Stimulated activated naive B cell treated with anti-CD40 and anti-IgM and Interleukin-4, amounts not matched to agents 10 μg/mL and 1 μg/mL and 100 μg/mL, for 72 hours (primary cell): ENCODE measurements at regions not wholly inside any gene's neighbourhood (a gene's known extent, or its start where the extent isn't known, plus 50 kb on each side); places are given as distances from the start of the nearest gene placed in this dataset.
A peak's percentile ranks its signal among the peaks of the same experiment; 100 is the strongest.
"Not testable (repeated sequence)": the region's sequence is repeated elsewhere in the genome, so short reads cannot be mapped to it uniquely, and the experiment has no call there.

Source experiments
- ATAC-seq, 2 donors: fragments of 150-1000 bp; cut with Tn5 transposase; replicated peaks; 2 replicates each; pipeline ENCODE4 v1.10.0; 2021; ENCODE audit warnings: moderate library complexity in 1 of 2
- DNase-seq: peaks from one replicate; pipeline ENCODE4 v3.0.0; 2021
- H3K27ac Mint-ChIP-seq: one replicate; pipeline ENCODE4 v1.8.0; 2022; ENCODE audit warnings: mild to moderate bottlenecking, mixed read lengths
- H3K27me3 Mint-ChIP-seq, 2 donors: one replicate each; pipeline ENCODE4 v1.8.0; 2022; ENCODE audit warnings: mixed read lengths in 2 of 2
- H3K36me3 Mint-ChIP-seq, 2 donors: one replicate each; pipeline ENCODE4 v1.8.0; 2022; ENCODE audit warnings: mixed read lengths in 2 of 2, mild to moderate bottlenecking in 1 of 2
- H3K4me1 Mint-ChIP-seq, 2 donors: one replicate each; pipeline ENCODE4 v1.8.0; 2022; ENCODE audit warnings: mixed read lengths in 2 of 2, mild to moderate bottlenecking in 1 of 2
- H3K4me3 Mint-ChIP-seq, 2 donors: one replicate each; pipeline ENCODE4 v1.8.0; 2022; ENCODE audit warnings: mild to moderate bottlenecking in 2 of 2, mixed read lengths in 2 of 2, moderate library complexity in 1 of 2
- H3K9me3 Mint-ChIP-seq, 2 donors: one replicate each; pipeline ENCODE4 v1.8.0; 2022; ENCODE audit warnings: mixed read lengths in 2 of 2, mild to moderate bottlenecking in 1 of 2

GRCh38 chr2:75408771-75409170, 152.0 kb downstream of the EVA1A start:
- no peak overlapping the region for H3K4me3 Mint-ChIP-seq
- peaks cover 9 to 18% of the 10 kb centered on the region in 2 donors for H3K9me3 Mint-ChIP-seq
- H3K4me1 Mint-ChIP-seq, result peaks cover 1 to 4% of the 10 kb centered on the region in 2 donors
- H3K27ac Mint-ChIP-seq, result no peak overlapping the region
- peaks cover 7 to 24% of the 10 kb centered on the region in 2 donors for H3K27me3 Mint-ChIP-seq
- ATAC-seq, result no peak
- peaks cover 6 to 10% of the 10 kb centered on the region in 2 donors for H3K36me3 Mint-ChIP-seq
- no peak for DNase-seq

DNA sequence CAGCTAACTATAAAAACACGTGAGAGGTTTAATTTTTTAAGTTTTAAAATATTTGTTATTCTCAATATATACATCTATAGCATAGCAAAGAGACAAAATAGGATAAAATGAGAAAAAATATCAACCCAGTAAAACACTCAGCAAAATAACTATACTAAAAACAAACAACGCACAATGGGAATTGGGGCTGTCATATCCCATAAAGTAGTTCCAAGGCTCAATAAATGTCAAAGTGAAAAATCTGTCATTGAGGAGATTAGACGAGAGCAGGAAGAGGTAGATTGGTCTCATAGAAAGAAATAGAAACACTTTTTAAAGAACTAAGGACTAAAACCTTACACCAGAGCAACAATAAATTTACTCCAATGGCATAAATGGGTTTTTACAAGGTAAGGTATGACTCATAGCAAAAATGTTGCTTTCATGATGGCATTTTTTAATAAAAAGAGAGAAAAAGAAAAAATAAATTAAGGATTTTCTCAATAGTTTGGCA, 153.7 kb downstream of the EVA1A start:
- Mint-ChIP-seq H3K27me3 (peaks cover 9 to 31% of the 10 kb centered on the region in 2 donors), H3K27ac (no peak overlapping the region), H3K4me1 (peaks cover 0 to 8% of the 10 kb centered on the region in 2 donors), H3K36me3 (peaks cover 6 to 10% of the 10 kb centered on the region in 2 donors), H3K9me3 (peaks cover 9 to 18% of the 10 kb centered on the region in 2 donors), H3K4me3 (no peak overlapping the region)
- no peak for DNase-seq
- ATAC-seq, result no peak

DNA sequence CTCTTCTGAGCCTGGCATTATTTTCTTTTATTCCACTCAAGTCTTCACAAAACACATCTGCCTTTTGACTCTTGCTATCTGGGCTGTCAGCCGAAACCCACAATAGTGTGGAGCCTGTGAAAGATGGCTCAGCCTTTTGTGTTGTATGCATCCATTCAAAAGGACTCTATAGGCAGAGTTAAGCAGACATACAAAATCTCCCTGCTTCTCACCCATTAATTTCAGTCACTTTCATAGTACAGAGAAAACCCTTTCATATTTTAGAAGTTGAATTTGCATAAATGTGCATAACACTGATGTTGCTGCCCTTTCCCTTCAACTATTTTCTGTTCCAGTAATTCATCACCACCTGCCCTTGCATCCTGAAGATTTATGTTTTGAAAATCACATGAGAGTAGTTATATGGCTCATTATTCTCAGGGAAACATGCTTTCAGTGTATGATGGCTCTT, 154.6 kb downstream of the EVA1A start:
- peaks cover 9 to 31% of the 10 kb centered on the region in 2 donors for H3K27me3 Mint-ChIP-seq
- no peak overlapping the region for H3K4me3 Mint-ChIP-seq
- peaks cover 7 to 12% of the 10 kb centered on the region in 2 donors for H3K9me3 Mint-ChIP-seq
- H3K4me1 Mint-ChIP-seq, result peaks cover 0 to 8% of the 10 kb centered on the region in 2 donors
- peaks cover 6 to 10% of the 10 kb centered on the region in 2 donors for H3K36me3 Mint-ChIP-seq
- ATAC-seq (no peak), DNase-seq (no peak)
- no peak overlapping the region for H3K27ac Mint-ChIP-seq

DNA sequence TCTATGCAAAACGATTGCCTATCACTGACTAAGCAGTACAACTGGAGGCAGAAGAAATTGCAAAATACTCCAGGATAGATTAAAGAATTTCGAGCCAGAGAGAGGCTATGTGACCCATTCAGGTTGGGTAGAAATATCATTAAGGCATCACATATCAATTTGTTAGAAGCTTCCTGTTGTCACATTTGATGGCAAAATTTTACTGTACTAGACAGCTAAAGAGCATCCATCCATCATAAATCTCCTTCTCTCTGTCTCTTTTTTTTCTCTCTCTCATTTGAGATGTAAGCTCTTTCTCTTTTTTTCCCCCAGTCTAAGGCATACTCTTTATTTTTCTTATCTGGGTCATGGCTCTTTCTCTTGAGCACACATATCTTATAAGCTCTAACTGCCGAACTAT, 155.7 kb downstream of the EVA1A start:
- no peak overlapping the region for H3K4me3 Mint-ChIP-seq
- peaks cover 9 to 24% of the 10 kb centered on the region in 2 donors for H3K27me3 Mint-ChIP-seq
- ATAC-seq, result no peak
- H3K27ac Mint-ChIP-seq, result no peak overlapping the region
- peaks cover 2 to 3% of the 10 kb centered on the region in 2 donors for H3K36me3 Mint-ChIP-seq
- DNase-seq, result no peak
- H3K9me3 Mint-ChIP-seq, result peaks cover 2 to 4% of the 10 kb centered on the region in 2 donors
- peaks cover 0 to 8% of the 10 kb centered on the region in 2 donors for H3K4me1 Mint-ChIP-seq

GRCh38 chr2:75403991-75404428, 156.7 kb downstream of the EVA1A start:
- H3K27ac Mint-ChIP-seq, result no peak overlapping the region
- peak; percentile 82 to 90 for ATAC-seq
- H3K27me3 Mint-ChIP-seq, result peaks cover 9 to 17% of the 10 kb centered on the region in 2 donors
- H3K4me3 Mint-ChIP-seq, result no peak overlapping the region
- H3K9me3 Mint-ChIP-seq, result no peaks in the 10 kb centered on the region
- H3K4me1 Mint-ChIP-seq, result peaks cover 0 to 8% of the 10 kb centered on the region in 2 donors
- no peak for DNase-seq
- no peaks in the 10 kb centered on the region for H3K36me3 Mint-ChIP-seq

- H3K36me3 Mint-ChIP-seq, result peaks cover 0 to 2% of the 10 kb centered on the region in 2 donors
- H3K27ac Mint-ChIP-seq, result no peak overlapping the region
- H3K27me3 Mint-ChIP-seq, result no peaks in the 10 kb centered on the region
- no peaks in the 10 kb centered on the region for H3K4me1 Mint-ChIP-seq
- peaks cover 0 to 1% of the 10 kb centered on the region in 2 donors for H3K9me3 Mint-ChIP-seq
- no peak overlapping the region for H3K4me3 Mint-ChIP-seq
- DNase-seq, result no peak
- ATAC-seq, result no peak
These were observed 164.4 kb downstream of the EVA1A start for GRCh38 chr2:75396314-75396713.

DNA sequence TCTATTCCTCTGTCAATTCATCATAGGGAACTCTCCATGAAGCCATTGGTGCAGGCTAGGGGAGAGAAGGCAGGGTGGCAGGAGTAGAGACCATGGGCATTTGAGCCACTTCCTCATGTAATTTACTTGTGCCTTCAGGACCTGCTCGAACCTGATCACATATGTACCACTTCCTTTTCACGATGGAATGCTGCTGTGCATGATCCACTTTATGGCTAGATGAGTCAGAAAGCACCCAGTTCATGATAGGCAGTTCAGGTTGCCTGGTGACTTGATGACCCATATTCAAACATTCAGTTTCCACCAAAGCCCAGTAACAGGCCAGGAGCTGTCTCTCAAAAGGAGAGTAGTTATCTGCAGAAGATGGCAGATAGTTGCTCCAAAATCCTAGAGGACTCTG, 166.0 kb downstream of the EVA1A start:
- not testable (repeated sequence) for H3K4me3 Mint-ChIP-seq, DNase-seq, H3K9me3 Mint-ChIP-seq, ATAC-seq, H3K27me3 Mint-ChIP-seq, H3K36me3 Mint-ChIP-seq, H3K27ac Mint-ChIP-seq
- H3K4me1 Mint-ChIP-seq, result peaks cover 4 to 14% of the 10 kb centered on the region in 2 donors

GRCh38 chr2:75390169-75390568, 170.6 kb downstream of the EVA1A start:
- DNase-seq (no peak), ATAC-seq (no peak)
- no peak overlapping the region for H3K4me3 Mint-ChIP-seq

GRCh38 chr2:75389271-75389670, 171.5 kb downstream of the EVA1A start:
- Mint-ChIP-seq H3K9me3 (peaks cover 0 to 3% of the 10 kb centered on the region in 2 donors), H3K4me1 (peaks cover 10 to 26% of the 10 kb centered on the region in 2 donors), H3K27me3 (peaks cover 0 to 4% of the 10 kb centered on the region in 2 donors), H3K4me3 (no peak overlapping the region), H3K27ac (no peak overlapping the region), H3K36me3 (no peaks in the 10 kb centered on the region)
- DNase-seq (peak; percentile 34), ATAC-seq (peak; percentile 100)

More at GRCh38 chr2:75390169-75390568, 170.6 kb downstream of the EVA1A start:
- Mint-ChIP-seq H3K4me1 (peaks cover 10 to 26% of the 10 kb centered on the region in 2 donors), H3K27me3 (peaks cover 0 to 4% of the 10 kb centered on the region in 2 donors), H3K36me3 (peaks cover 0 to 2% of the 10 kb centered on the region in 2 donors), H3K27ac (no peak overlapping the region), H3K9me3 (peaks cover 0 to 4% of the 10 kb centered on the region in 2 donors)

DNA sequence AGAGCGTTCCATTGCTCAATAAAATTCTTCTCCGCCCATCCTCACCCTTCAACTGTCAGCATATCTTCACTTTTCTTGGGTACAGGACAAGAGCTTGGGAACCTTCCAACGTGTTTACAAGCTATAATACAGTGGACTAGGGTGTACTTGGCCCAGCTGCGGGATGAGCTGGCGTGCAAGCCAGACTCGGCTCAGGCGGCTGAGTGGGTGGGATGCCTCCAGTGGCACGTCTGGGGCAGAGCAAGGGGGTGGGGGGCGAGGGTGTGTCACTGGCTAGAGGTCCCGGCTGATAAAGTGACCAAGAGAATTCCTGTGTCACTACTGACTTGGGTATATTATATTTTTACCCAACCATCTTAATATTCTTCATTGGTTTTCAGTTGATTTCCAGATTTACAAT, 179.7 kb downstream of the EVA1A start:
- ATAC-seq, result no peak
- Mint-ChIP-seq H3K9me3 (peaks cover 0 to 4% of the 10 kb centered on the region in 2 donors), H3K27me3 (peaks cover 0 to 4% of the 10 kb centered on the region in 2 donors), H3K4me3 (no peak overlapping the region), H3K4me1 (no peaks in the 10 kb centered on the region), H3K27ac (no peak overlapping the region), H3K36me3 (no peaks in the 10 kb centered on the region)
- no peak for DNase-seq

DNA sequence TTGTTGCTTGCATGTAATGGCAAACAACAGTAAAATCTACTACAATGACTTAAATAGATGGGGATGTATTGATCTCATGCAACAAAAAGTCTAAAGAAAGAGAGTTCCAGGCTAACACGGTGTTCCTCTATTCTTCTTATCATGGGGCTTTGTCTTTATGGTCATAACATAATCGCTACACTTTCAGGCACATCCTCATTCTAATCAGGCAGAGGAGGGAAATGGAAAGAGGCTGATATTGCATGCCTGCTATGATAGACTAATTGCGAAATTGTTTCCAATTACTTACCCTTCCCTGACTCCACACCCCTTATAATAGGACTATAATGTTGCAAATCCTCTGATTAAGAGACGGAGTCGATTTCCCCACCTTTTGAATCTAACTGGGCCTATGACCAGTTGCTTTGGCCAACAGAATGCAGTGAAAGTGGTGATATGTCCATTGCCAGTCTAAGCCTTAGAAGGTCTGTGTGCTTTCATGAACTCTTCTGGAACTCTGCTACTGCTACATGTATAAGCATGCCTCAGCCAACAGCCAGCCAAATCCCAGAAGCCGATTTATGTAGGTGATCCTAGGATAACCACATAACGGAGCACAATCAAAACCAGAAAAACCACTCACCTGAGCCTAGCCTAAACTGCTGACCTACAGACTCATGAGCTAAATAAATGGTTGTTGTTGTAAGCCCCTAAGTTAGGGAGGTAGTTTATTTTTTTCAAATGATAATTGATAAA, 180.3 kb upstream of the TACR1 start:
- Mint-ChIP-seq H3K4me3 (no peak overlapping the region), H3K27me3 (peaks cover 4 to 5% of the 10 kb centered on the region in 2 donors), H3K36me3 (no peaks in the 10 kb centered on the region), H3K4me1 (no peaks in the 10 kb centered on the region), H3K9me3 (peaks cover 0 to 4% of the 10 kb centered on the region in 2 donors), H3K27ac (no peak overlapping the region)
- ATAC-seq, result no peak
- no peak for DNase-seq

GRCh38 chr2:75375646-75376582, 176.6 kb upstream of the TACR1 start:
- Mint-ChIP-seq H3K27ac (no peak overlapping the region), H3K4me1 (no peaks in the 10 kb centered on the region), H3K27me3 (peaks cover 9 to 15% of the 10 kb centered on the region in 2 donors), H3K4me3 (no peak overlapping the region), H3K9me3 (peaks cover 14 to 15% of the 10 kb centered on the region in 2 donors), H3K36me3 (peaks cover 3 to 5% of the 10 kb centered on the region in 2 donors)
- DNase-seq (no peak), ATAC-seq (no peak)

GRCh38 chr2:75374414-75374957, 175.2 kb upstream of the TACR1 start:
- H3K27me3 Mint-ChIP-seq, result peaks cover 6 to 15% of the 10 kb centered on the region in 2 donors
- not testable (repeated sequence) for ATAC-seq, DNase-seq, H3K36me3 Mint-ChIP-seq, H3K4me1 Mint-ChIP-seq, H3K4me3 Mint-ChIP-seq, H3K27ac Mint-ChIP-seq
- peaks cover 18 to 20% of the 10 kb centered on the region in 2 donors for H3K9me3 Mint-ChIP-seq

DNA sequence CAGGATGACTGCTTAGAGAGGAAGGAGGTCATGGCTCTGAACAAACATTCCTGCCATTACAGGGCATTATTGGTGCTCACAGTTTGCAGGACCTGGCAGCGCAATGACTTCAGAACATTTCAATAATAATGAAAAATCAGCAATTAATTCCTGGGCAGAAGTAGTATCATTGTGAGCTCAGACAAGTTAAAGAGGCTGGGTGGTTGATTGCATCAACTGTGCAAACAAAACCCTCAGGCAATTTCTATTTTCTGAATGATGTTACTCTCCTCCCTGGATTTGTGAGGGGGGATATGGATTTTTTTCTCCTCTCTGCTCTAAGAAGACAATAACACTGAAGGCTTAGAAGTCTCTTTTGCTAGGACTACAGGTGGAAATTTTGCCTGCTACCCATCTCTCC, 168.1 kb upstream of the TACR1 start:
- Mint-ChIP-seq H3K9me3 (peaks cover 11 to 12% of the 10 kb centered on the region in 2 donors), H3K27me3 (no peaks in the 10 kb centered on the region), H3K27ac (no peak overlapping the region), H3K4me3 (no peak overlapping the region), H3K36me3 (peaks cover 0 to 3% of the 10 kb centered on the region in 2 donors), H3K4me1 (no peaks in the 10 kb centered on the region)
- no peak for ATAC-seq
- DNase-seq, result no peak
